GM19035 (cell line): ENCODE measurements at regions not wholly inside any gene's neighbourhood (a gene's known extent, or its start where the extent isn't known, plus 50 kb on each side); places are given as distances from the start of the nearest gene placed in this dataset.

Source experiments
- ATAC-seq: cut with Tn5 transposase; IDR thresholded peaks from one replicate; pipeline ENCODE4 v1.9.1; 2021; ENCODE audit not compliant: unreplicated experiment

DNA sequence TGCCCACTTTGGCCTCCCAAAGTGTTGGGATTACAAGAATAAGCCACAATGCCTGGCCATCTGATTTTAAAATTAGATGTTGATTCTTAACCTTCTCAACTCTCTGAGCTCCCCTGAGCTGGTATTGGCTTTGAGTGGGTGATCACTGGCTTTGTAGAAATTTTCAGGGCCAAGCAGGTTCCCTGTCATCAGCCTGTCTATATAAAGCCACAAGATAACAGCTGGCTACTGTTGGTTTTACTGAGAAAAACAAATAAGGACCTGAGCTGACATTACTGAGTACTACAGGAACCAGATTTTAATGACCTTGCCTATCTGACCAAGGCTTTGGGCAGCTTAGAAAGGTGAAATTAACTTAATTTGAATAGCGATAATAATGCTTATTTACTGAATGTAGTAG lies 153.6 kb downstream of the MSX2 start:
- no peak for ATAC-seq

GRCh38 chr5:174872271-174872670 lies 147.9 kb downstream of the MSX2 start:
- no peak for ATAC-seq

- ATAC-seq, result no peak
Observed at GRCh38 chr5:174852143-174852542, 127.8 kb downstream of the MSX2 start.

DNA sequence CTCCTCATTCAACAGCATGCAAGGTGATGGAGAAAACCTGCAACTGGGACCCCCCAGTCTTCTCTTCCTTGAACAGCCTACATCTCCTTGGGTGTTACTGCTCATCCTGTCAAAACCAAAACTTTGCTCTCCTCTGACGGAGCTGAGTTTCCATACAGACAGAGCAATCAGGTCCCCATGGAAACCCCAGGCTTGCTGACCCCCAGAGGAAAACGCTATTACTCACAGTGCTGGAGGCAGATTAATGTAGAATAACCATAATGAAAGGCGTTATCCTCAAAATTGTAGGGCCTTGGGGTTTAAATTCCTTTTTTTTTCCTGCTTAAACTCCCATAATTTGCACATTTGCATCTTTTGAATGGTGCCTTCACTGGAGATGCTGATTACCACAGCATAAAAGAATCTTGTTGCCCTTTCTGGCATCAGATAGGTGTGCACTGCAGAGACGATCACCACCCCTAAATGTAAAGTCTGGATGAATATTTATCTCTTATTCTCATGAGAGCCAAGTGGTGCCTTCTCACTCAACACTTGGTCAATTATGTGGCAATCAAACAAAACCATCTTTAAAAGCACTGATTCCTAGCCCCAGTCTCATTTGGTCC lies 126.3 kb downstream of the MSX2 start:
- ATAC-seq, result no peak

DNA sequence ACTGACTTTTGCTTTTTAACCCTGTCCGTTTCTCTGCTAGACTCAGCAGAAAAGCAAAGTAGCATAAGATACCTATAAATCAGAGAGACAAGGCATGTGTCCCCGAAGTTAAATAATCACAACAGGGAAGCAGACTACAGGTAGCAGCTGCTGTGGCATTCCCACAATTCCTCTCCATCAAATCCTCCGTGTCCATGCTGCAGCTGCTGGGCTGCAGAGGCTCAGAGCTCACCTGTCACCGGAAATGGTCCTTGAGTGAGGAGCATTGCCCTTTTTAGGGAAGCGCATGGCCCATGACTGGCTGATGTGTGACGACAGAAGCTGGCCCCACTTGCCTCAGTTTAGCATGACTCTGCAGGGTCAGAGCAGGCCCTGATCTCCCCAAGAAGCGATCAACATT lies 125.0 kb downstream of the MSX2 start:
- ATAC-seq, result no peak

DNA sequence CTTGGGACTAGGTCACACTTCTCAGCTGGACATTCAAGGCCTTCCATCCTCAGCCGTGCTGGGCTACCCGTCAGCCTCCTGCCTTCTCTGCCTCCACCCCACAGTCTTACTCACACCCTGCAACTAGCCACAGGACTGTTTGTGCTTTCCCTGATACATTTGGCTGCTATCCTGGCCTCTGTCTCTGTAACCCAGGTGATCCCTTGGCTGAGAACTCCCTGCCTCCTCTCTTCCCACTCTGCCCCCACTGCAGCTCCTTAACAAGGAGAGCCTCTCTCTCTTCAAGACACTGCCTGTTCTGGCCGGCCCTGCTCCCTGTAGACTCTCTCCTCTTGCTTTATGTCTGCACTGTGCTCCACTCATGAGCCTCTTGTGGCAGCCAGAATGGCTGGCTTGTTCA lies 120.6 kb downstream of the MSX2 start:
- no peak for ATAC-seq

- no peak for ATAC-seq
Observed at GRCh38 chr5:174843263-174844250, 119.2 kb downstream of the MSX2 start.

GRCh38 chr5:174840435-174840834 lies 116.1 kb downstream of the MSX2 start:
- no peak for ATAC-seq

- no peak for ATAC-seq
Observed at GRCh38 chr5:174839196-174839595, 114.8 kb downstream of the MSX2 start.

- ATAC-seq, result no peak
Observed at GRCh38 chr5:174837919-174838902, 113.8 kb downstream of the MSX2 start.

- no peak for ATAC-seq
Observed at GRCh38 chr5:174834081-174834480, 109.7 kb downstream of the MSX2 start.

- ATAC-seq, result no peak
Observed at GRCh38 chr5:174832811-174833210, 108.4 kb downstream of the MSX2 start.

DNA sequence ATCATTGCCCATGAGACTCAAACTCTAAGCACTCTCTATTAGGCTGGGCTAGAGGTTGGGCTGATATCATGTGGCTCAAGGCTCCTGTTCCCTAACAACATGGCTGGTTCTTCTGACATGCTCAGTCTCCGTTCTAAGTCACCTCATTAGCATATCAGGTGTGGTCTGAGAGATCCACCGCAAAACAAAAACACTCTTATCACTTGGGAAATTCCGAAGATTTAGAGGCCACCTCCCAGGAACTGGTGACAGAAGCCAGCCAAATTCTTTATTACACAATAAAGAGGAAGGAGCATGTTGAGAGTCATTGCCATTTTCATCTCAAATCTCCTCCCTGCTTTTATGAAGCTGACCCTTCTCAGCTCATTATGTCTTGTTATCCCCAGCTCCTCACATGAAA lies 107.6 kb downstream of the MSX2 start:
- no peak for ATAC-seq

- no peak for ATAC-seq
Observed at GRCh38 chr5:174831031-174831660, 106.8 kb downstream of the MSX2 start.

GRCh38 chr5:174829511-174829864 lies 105.1 kb downstream of the MSX2 start:
- ATAC-seq, result no peak

DNA sequence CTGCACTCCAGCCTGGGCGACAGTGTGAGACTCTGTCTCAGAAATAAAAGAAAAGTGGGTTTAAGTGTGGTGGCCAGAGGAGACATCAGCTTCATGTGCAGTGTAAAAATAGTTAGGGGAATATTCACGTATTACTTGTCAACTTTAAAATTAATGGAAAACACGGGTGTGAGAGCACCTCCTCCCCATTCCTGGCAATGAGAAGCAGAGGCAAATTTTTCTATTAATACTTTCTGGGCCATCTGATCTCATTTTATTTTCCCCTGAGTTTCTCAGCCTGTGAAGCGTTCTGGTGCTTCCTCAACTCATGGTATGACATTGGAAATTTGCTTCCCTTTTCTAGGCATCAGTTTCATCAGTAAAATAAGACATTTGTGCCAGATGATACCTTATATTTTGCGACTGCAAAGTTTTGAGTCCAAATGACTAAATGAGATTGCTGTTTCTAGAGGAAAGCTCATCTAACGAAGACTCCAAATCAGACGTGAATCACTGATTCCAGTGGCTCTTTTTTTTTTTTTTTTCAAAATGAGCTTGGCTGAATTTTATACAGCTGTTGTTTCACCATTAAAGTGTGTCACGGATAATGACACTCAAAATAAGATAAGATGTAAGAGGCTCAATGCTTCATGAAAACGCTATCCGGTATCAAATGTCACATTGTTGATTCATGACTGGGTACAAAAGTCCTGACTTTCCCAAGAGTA lies 104.6 kb downstream of the MSX2 start:
- ATAC-seq, result no peak

GRCh38 chr5:174827558-174827957 lies 103.2 kb downstream of the MSX2 start:
- no peak for ATAC-seq

- no peak for ATAC-seq
Observed at GRCh38 chr5:174825587-174825986, 101.2 kb downstream of the MSX2 start.

- ATAC-seq, result no peak
Observed at GRCh38 chr5:174818430-174818829, 94.0 kb downstream of the MSX2 start.

GRCh38 chr5:174817610-174818009 lies 93.2 kb downstream of the MSX2 start:
- no peak for ATAC-seq
